Neutrophil (primary cell): ENCODE measurements at regions not wholly inside any gene's neighbourhood (a gene's known extent, or its start where the extent isn't known, plus 50 kb on each side); places are given as distances from the start of the nearest gene placed in this dataset.

Experiments
- H3K27ac ChIP-seq: fragments of 200-600 bp; sonication (generic); 2 replicates; pipeline ENCODE4 v1.5.1; 2016; ENCODE audit warnings: mild to moderate bottlenecking, moderate library complexity
- H3K27me3 ChIP-seq: fragments of 200-600 bp; sonication (generic); 2 replicates; pipeline ENCODE4 v1.6.0; 2016; ENCODE audit warnings: mild to moderate bottlenecking
- H3K36me3 ChIP-seq: fragments of 200-600 bp; sonication (generic); 2 replicates; pipeline ENCODE4 v1.5.1; 2017
- H3K4me1 ChIP-seq, 2 experiments: fragments of 200-600 bp in 1 of 2; sonication (generic) in 1 of 2; 1 replicate in 1 of 2; 2 replicates in 1 of 2; pipeline versions ENCODE4 v1.5.1 to v1.6.1; 2013 to 2016; ENCODE audit warnings: low read depth in 1 of 2, low read length in 1 of 2, mild to moderate bottlenecking in 1 of 2, moderate library complexity in 1 of 2; ENCODE audit not compliant: control insufficient read depth in 1 of 2, insufficient read depth in 1 of 2
- H3K4me3 ChIP-seq, 2 experiments: fragments of 200-600 bp in 1 of 2; sonication (generic) in 1 of 2; 1 replicate in 1 of 2; 2 replicates in 1 of 2; pipeline ENCODE4 v1.5.1; 2013 to 2016; ENCODE audit warnings: low read depth in 1 of 2, low read length in 1 of 2, mild to moderate bottlenecking in 1 of 2, moderate library complexity in 1 of 2
- H3K9me3 ChIP-seq: fragments of 200-600 bp; sonication (generic); 2 replicates; pipeline ENCODE4 v1.5.1; 2016
- TF ChIP-seq, protein P1 (sequence below): fragments of 200-600 bp; sonication (generic); IDR thresholded peaks from 2 replicates; pipeline ENCODE4 v1.5.1; 2016; ENCODE audit warnings: antibody characterized with exemption

DNA sequence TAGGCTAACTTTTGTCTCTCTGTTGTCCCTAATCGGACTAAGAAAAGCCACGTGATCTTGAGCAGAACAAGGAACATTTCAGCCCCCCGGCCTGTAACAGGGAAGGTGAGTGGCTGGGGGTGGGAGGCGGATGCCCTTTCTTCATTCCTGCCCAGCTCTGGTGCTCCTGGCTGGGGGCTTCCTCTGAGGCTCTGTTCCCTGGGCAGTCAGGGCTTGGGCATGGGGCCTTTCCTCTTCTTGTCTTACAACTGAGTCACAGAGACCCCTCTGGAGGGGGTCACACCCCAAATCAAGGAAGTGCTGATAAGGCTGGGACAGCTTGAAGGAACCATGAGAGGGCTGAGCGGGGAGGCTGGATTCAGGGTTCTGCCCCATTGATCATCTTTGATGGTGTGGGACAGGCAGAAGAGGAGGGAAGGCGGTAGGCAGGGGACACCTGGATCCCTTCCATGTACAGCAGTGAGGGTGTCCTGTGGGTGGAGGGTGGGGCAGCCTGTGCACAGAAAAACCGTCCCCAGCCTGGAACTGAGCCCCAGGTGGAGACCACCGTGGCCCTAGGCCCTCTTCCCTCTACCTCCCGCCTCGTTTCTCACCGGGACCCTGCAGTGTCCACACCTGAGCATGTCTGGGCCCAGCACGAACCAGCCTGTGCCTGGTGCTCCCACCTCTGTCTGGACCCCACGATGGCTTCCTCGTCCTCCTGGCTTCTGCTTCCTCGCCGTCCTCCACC lies 257.7 kb upstream of the IRX1 start:
- Histone ChIP-seq H3K36me3 (no peaks in the 10 kb centered on the region), H3K27ac (no peak overlapping the region), H3K4me3 (no peak overlapping the region), H3K27me3 (no peaks in the 10 kb centered on the region), H3K4me1 (no peaks in the 10 kb centered on the region), H3K9me3 (no peaks in the 10 kb centered on the region)
- TF ChIP-seq, protein P1, sequence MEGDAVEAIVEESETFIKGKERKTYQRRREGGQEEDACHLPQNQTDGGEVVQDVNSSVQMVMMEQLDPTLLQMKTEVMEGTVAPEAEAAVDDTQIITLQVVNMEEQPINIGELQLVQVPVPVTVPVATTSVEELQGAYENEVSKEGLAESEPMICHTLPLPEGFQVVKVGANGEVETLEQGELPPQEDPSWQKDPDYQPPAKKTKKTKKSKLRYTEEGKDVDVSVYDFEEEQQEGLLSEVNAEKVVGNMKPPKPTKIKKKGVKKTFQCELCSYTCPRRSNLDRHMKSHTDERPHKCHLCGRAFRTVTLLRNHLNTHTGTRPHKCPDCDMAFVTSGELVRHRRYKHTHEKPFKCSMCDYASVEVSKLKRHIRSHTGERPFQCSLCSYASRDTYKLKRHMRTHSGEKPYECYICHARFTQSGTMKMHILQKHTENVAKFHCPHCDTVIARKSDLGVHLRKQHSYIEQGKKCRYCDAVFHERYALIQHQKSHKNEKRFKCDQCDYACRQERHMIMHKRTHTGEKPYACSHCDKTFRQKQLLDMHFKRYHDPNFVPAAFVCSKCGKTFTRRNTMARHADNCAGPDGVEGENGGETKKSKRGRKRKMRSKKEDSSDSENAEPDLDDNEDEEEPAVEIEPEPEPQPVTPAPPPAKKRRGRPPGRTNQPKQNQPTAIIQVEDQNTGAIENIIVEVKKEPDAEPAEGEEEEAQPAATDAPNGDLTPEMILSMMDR = no peak

DNA sequence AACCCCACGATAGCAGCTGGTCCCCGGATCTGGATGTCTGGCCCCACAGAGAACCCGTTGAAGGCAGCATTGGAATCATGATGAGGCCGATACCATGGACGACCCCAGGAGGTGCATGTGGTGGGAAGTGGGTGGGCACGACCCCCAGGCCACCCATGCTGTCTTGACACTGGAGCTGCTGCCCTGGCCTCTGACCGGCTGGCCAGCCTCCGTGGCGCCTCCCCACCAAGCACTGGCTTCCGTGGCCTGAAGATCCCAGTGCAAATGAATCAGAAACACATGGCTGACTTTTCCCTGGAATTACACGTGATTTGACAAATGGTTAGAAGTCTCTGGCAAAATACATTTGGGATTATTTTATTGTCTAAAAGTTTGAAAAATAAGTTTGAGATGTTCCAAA lies 259.0 kb upstream of the IRX1 start:
- H3K27me3 ChIP-seq = no peaks in the 10 kb centered on the region
- no peaks in the 10 kb centered on the region for H3K9me3 ChIP-seq
- no peak overlapping the region for H3K4me3 ChIP-seq
- TF ChIP-seq, protein P1 = no peak
- no peak overlapping the region for H3K27ac ChIP-seq
- no peaks in the 10 kb centered on the region for H3K4me1 ChIP-seq
- no peaks in the 10 kb centered on the region for H3K36me3 ChIP-seq

DNA sequence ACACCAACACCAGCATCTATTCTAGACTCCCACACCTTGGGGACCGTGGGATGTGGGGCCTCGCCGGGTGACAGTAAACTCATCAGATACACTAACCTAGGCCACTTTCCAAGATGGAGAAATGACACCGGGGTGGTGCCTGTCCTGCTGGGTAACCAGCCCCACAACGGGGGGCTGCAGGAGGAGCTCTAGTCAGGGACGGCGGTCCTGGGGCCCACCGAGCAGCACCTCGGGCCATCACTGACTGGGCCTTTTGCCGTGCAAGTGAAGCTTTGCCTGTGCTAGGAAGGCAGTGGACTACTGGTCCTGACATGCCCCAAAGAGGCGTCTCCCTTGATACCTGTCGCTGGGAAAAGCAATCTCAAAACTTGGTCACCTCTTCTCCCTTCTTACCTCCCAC lies 260.3 kb upstream of the IRX1 start:
- TF ChIP-seq, protein P1 = no peak
- no peak overlapping the region for H3K27ac ChIP-seq

DNA sequence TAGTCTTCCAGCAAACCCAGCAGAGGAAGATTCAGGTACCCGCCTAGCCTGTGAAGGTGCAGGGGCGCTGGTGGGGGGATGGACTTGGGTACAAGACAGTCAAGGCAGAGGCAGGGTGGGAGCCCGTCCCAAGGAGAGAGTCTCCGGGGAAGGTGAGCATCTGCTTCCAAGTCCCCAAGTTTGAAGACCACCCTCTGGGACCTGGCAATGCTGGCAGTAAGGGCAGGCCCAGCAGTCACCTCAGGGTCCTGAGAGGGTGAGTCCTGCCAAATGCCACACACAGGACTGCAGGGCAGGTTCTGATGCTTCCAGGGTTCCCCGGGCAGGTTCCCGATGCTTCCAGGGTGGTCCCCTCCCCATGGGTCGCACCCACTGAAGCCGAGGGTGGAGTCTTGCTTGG lies 261.8 kb upstream of the IRX1 start:
- Histone ChIP-seq H3K36me3 (no peaks in the 10 kb centered on the region), H3K9me3 (no peaks in the 10 kb centered on the region), H3K4me1 (no peaks in the 10 kb centered on the region), H3K4me3 (no peak overlapping the region), H3K27me3 (no peaks in the 10 kb centered on the region), H3K27ac (no peak overlapping the region)
- TF ChIP-seq, protein P1 = no peak

More for the DNA sequence above, 260.3 kb upstream of the IRX1 start:
- no peak overlapping the region for H3K4me3 ChIP-seq
- H3K9me3 ChIP-seq = no peaks in the 10 kb centered on the region
- no peaks in the 10 kb centered on the region for H3K4me1 ChIP-seq
- H3K36me3 ChIP-seq = no peaks in the 10 kb centered on the region
- H3K27me3 ChIP-seq = no peaks in the 10 kb centered on the region

DNA sequence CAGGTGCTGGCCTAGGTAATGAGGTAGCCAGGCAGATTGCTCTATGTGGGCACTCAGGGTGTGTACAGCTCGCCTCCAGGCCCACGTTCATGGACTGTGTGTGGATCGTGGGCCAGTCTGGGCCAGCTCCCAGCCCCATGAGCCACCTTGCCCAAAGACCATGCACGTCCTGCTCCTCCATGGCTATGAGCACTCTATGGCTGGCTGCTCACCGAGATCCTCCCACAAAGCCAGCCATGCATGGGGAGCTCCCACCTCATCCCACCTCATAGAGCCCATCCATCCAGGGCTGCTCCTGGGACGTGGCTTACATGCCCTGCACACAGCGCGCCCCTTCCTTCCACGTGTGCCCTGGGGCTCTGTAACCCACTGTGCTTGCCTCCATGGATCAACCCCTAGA lies 262.5 kb upstream of the IRX1 start:
- H3K27ac ChIP-seq = no peak overlapping the region
- H3K4me3 ChIP-seq = no peak overlapping the region
- H3K27me3 ChIP-seq = no peaks in the 10 kb centered on the region
- TF ChIP-seq, protein P1 = no peak
- no peaks in the 10 kb centered on the region for H3K36me3 ChIP-seq
- no peaks in the 10 kb centered on the region for H3K9me3 ChIP-seq
- no peaks in the 10 kb centered on the region for H3K4me1 ChIP-seq
